Stimulated activated CD4-positive, alpha-beta T cell treated with anti-CD3 and anti-CD28 coated beads, Interleukin-4, amount 100 ng/mL, for 48 hours (primary cell): ENCODE measurements at regions not wholly inside any gene's neighbourhood (a gene's known extent, or its start where the extent isn't known, plus 50 kb on each side); places are given as distances from the start of the nearest gene placed in this dataset.
"Not testable (repeated sequence)": the region's sequence is repeated elsewhere in the genome, so short reads cannot be mapped to it uniquely, and the experiment has no call there.

Experiments used
- DNase-seq, 2 donors: peaks; one replicate each; pipeline ENCODE4 v3.0.0-alpha.2; 2020; ENCODE audit warnings: low read depth in 2 of 2

DNA sequence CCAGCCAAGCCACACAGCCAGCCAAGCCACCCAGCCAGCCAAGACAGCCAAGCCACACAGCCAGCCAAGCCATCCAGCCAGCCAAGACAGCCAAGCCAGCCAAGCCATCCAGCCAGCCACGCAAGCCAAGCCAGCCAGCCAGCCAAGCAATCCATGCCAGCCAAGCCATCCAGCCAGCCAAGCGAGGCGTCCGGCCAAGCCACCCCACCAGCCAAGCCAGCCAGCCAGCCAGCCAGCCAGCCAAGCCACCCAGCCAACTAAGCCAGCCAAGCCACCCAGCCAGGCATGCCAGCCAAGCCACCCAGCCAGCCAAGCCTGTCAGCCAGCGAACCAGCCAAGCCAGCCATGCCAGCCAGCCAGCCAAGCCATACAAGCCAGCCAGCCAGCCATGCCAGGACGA, 1601.8 kb downstream of the RPIA start:
- not testable (repeated sequence) for DNase-seq

DNA sequence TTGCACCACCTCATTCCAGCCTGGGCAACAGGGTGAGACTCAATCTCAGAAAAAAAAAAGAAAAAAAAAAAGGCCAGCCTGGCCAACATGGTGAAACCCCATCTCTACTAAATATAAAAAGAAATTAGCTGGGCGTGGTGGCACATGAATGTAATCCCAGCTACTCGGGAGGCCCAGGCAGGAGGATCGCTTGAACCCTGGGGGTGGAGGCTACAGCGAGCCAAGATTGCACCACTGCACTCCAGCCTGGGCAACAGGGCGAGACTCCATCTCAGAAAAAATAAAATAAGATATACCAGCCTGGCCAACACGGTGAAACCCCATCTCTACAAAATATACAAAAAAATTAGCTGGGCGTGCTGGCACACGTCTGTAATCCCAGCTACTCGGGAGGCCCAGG, 1602.3 kb downstream of the RPIA start:
- DNase-seq, result not testable (repeated sequence)

DNA sequence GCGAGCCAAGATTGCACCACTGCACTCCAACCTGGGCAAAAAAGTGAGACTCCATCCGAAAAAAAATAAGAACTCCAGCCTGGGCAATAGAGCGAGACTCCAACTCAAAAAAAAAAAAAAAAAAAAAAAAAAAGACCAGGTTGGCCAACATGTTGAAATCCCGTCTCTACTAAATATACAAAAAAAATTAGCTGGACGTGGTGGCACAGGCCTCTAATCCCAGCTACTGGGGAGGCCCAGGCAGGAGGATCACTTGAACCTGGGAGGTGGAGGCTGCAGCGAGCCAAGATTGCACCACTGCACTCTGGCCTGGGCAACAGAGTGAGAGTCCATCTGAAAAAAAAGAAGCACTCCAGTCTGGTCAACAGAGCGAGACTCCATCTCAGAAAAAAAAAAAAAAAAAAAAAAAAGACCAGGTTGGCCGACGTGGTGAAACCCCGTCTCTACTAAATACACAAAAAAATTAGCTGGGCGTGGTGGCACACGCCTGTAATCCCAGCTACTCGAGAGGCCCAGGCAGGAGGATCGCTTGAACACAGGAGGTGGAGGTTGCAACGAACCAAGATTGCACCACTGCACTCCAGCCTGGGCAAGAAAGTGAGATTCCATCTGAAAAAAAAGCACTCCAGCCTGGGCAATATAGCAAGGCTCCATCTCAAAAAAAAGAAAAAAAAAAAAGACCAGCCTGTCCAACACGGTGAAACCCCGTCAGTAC, 1603.7 kb downstream of the RPIA start:
- not testable (repeated sequence) for DNase-seq

DNA sequence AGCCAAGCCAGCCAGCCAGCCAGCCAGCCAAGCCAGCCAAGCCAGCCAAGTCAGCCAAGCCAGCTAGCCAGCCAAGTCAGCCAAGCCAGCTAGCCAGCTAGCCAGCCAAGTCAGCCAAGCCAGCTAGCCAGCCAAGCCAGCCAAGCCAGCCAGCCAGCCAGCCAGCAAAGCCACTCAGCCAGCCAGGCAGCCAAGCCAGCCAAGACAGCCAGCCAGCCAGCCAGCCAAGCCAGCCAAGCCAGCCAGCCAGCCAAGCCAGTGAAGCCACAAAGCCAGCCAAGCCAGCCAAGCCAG, 1605.0 kb downstream of the RPIA start:
- DNase-seq, result not testable (repeated sequence)

DNA sequence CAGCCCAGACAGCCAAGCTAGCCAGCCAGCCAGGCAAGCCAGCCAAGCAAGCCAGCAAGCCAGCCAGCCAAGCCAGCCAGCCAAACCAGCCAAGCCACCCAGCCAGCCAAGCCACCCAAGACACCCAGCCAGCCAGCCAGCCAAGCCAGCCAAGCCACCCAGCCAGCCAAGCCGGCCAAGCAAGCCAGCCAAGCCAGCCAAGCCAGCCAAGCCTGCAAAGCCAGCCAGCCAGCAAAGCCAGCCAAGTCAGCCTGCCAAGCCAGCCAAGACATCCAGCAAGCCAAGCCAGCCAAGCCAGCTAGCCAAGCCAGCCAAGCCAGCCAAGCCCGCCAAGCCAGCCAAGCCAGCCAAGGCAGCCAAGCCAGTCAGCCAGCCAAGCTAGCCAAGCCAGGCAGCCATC, 1606.2 kb downstream of the RPIA start:
- DNase-seq, result not testable (repeated sequence)

DNA sequence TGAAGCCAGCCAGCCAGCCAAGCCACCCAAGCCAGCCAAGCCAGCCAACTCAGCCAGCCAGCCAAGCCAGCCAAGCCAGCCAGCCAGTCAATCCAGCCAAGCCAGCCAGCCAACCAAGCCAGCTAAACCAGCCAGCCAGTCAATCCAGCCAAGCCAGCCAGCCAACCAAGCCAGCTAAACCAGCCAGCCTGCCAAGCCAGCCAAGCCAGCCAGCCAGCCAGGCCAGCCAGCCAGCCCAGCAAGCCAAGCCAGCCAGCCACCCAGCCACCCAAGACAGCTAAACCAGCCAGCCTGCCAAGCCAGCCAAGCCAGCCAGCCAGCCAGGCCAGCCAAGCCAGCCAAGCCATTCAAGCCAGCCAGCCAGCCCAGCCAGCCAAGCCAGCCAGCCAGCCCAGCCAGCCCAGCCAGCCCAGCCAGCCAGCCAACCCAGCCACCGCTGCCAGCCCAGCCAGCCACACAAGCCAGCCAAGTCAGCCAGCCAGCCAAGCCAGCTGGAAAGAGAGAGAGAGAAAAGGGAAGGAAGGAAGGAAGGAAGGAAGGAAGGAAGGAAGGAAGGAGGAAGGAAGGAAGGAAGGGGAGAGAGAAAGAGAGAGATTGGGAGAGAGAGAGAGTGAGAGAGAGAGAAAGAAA, 1606.8 kb downstream of the RPIA start:
- DNase-seq, result not testable (repeated sequence)

DNA sequence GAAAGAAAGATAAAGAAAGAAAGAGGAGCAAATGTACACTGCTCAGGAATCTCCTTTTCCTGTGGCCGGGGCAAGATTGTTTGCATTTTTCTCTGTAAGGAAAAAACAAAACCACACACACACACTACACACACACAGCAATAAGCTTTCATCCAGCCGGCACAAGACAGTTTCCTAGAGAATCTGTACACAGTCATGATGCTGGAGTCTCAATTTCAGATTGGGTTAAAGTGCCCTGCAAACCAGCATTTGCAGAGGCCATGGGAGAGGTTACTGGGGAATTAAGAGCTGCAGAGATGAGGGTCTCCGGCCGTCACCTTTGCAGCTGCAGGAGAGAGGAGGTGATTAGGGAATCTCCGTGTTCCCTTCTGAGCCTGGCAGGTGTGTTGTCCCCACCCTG, 1607.5 kb downstream of the RPIA start:
- not testable (repeated sequence) for DNase-seq

DNA sequence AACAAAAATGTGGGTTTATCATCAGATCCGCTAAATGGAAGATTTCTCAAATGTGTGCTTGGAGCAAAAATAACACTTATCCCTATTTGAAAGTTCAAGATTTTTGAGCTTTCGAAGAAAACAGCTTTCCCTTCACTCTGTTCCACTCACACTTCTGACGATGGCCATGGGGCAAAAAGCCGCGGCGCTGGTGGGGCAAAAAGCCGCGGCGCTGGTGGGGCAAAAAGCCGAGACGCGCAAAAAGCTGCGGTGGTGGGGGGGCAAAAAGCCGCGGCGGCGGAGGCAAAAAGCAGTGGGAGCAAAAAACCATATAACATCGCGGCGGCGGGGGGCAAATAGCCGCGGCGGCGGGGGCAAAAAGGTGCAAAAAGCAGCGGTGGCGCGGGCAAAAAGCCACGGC, 1631.5 kb downstream of the RPIA start:
- DNase-seq, result not testable (repeated sequence)

DNA sequence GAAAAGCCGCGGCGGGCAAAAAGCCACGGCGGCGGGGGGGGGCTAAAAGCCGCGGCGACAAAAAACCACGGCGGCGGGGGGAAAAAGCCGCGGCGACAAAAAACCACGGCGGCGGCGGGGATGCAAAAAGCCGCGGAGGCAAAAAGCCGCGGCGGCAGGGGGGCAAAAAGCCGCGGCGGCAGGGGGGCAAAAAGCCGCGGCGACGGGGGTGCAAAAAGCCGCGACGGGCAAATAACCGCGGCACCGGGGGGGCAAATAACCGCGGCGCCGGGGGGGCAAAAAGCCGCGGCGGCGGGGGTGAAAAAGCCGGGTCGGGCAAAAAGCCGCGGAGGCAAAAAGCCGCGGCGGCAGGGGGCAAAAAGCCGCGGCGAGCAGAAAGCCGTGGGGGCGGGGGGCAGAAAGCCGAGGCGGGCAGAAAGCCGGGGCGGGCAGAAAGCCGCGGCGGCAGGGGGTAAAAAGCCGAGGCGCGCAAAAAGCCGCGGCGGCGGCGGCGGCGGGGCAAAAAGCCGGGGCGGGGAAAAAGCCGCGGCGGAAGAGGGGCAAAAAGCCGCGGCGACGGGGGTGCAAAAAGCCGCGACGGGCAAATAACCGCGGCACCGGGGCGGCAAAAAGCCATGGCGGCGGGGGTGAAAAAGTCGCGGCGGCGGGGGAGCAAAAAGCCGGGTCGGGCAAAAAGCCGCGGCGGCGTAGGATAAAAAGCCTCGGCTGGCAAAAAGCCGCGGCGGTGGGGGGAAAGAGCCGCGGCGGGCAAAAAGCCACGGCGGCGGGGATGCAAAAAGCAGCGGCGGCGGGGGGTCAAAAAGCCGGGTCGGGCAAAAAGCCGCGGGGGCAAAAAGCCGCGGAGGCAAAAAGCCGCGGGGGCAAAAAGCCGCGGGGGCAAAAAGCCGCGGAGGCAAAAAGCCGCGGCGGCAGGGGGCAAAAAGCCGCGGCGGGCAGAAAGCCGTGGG, 1632.4 kb downstream of the RPIA start:
- DNase-seq, result peak in 1 of 2 donors; percentile 0

DNA sequence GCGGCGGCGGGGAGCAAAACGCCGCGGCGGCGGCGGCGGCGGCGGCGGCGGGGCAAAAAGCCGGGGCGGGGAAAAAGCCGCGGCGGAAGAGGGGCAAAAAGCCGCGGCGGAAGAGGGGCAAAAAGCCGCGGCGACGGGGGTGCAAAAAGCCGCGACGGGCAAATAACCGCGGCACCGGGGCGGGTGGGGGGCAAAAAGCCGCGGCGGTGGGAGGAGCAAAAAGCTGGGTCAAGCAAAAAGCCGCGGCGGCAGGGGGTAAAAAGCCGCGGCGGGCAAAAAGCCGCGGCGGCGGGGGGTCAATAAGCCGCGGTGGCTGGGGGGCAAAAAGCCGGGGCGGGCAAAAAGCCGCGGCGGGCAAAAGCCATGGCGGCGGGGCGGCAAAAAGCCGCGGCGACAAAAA, 1633.2 kb downstream of the RPIA start:
- not testable (repeated sequence) for DNase-seq

DNA sequence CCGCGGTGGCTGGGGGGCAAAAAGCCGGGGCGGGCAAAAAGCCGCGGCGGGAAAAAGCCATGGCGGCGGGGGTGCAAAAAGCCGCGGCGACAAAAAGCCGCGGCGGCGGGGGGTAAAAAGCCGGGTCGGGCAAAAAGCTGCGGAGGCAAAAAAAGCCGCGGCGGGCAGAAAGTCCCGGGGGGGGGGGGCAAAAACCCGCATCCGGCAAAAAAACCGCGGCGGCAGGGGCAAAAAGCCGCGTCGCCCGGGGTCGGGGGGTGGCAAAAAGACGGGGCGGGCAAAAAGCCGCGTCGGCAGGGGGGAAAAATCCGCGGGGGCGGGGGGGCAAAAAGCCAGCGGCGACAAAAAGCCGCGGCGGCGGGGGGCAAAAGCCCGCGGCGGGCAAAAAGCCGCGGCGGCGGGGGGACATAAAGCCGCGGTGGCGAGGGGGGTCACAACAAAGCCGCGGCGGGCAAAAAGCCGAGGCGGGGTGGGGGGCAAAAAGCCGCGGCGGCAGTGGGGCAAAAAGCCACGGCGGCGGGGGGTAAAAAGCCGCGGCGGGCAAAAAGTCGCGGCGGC, 1634.4 kb downstream of the RPIA start:
- DNase-seq, result not testable (repeated sequence)

DNA sequence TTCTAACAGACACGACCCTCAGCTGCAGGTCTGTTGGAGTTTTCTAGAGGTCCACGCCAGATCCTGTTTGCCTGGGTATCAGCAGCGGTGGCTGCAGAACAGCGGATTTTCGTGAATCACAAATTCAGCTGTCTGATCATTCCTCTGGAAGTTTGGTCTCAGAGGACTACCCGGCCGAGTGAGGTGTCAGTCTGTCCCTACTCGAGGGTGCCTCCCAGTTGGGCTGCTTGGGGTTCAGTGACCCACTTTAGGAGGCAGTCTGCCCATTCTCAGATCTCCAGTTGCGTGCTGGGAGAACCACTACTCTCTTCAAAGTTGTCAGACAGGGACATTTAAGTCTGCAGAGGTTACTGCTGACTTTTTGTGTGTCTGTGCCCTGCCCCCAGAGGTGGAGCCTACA, 1664.1 kb downstream of the RPIA start:
- not testable (repeated sequence) for DNase-seq

DNA sequence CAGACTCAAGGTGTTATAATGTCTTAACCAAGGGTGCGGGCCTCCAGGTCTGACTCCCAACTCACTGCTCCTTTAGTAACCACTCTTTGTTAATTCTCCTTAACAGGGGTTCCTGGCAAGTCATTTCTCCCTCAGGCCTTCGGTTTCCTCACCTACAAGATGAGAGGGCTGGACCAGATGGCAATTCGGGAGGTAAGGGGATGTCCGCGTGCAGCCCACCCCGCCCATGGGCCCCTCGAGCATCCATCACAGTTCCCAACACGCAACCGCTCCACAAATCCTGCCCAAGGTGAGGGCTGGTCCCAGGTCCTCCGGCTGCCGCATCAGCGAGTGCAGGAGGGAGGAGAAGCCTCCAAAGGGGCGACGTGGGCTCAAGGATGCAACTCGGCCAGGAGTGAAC, 1667.9 kb downstream of the RPIA start:
- not testable (repeated sequence) for DNase-seq

DNA sequence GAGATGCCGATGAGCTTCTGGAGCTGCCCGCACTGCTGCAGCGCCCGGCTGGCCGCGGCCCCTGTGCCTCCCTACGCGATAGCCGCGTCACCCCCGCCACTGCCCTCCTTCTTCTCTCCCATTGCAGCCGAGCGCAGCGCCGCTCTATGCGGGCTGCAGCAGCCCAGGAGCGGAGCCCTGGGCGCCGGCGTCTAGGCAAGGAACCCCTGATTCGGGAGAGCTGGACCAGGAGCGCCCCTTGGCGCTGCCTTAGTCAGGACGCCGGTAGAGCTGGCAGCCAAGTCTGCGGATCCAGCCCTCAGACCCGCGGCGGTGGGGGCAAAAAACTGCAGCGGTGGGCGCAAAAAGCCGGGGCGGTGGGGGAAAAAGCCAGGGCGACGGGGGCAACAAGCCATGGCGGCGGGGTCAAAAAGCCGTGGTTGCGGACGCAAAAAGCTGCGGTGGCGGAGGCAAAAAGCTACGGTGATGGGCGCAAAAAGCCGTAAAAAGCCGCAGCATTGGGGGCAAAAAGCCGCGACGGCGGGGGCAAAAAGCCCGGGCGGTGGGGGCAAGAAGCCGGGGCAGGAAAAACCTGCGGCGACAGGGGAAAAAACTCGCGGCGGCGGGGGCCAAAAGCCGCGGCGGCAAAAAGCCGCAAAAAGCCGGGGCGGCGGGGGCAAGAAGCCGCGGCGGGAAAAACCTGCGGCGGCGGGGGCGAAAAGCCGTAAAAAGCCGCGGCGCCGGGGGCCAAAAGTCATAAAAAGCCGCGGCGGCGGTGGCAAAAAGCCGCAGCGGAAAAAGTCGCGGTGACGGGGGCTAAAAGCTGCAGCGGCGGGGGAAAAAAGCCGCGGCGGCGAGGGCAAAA, 1668.6 kb downstream of the RPIA start:
- DNase-seq, result not testable (repeated sequence)

DNA sequence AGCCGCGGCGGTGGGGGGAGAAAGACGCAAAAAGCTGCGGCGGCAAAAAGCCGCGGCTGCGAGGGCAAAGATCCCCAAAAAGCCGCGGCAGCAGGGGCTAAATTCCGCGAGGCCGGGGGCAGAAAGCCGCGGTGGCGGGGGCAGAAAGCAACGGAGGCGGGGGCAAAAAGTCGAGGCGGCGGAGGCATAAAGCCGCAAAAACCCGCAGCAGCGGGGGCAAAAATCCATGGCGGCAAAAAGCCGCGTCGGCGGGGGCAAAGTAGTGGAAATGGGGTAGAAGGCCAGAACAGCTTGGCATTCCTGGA, 1669.2 kb downstream of the RPIA start:
- DNase-seq, result not testable (repeated sequence)
